ENCODE measurements at regions not wholly inside any gene's neighbourhood (a gene's known extent, or its start where the extent isn't known, plus 50 kb on each side); places are given as distances from the start of the nearest gene placed in this dataset.

DNA sequence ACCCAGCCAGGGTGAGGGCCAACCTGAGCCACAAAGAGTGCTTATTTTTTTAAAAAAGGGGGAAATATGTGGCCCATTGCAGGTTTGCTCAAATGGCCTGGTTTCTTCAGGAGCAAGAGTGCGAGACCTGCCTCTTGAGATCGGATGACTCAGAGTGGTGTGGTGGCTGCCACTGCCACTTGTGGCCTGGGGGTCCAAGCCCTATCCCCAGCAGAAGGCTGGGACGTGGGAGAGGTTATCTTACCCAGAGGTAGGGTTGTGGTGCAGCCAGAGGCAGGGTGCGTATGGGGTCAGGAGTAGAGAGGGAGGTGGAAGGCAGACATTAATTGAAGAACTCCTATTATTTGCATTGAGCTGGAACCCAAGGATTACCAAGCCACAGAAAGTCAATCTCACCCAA, 83.2 kb upstream of the SMAD3 start:
- TF ChIP-seq, protein P1, sequence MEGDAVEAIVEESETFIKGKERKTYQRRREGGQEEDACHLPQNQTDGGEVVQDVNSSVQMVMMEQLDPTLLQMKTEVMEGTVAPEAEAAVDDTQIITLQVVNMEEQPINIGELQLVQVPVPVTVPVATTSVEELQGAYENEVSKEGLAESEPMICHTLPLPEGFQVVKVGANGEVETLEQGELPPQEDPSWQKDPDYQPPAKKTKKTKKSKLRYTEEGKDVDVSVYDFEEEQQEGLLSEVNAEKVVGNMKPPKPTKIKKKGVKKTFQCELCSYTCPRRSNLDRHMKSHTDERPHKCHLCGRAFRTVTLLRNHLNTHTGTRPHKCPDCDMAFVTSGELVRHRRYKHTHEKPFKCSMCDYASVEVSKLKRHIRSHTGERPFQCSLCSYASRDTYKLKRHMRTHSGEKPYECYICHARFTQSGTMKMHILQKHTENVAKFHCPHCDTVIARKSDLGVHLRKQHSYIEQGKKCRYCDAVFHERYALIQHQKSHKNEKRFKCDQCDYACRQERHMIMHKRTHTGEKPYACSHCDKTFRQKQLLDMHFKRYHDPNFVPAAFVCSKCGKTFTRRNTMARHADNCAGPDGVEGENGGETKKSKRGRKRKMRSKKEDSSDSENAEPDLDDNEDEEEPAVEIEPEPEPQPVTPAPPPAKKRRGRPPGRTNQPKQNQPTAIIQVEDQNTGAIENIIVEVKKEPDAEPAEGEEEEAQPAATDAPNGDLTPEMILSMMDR (conservative IDR thresholded peaks at IDR 0.05): no peak
- TF ChIP-seq ZFX (IDR thresholded peaks at IDR 0.05): no peak
